ENCODE measurements at regions not wholly inside any gene's neighbourhood (a gene's known extent, or its start where the extent isn't known, plus 50 kb on each side); places are given as distances from the start of the nearest gene placed in this dataset.
"Not testable (repeated sequence)": the region's sequence is repeated elsewhere in the genome, so short reads cannot be mapped to it uniquely, and the experiment has no call there.

DNA sequence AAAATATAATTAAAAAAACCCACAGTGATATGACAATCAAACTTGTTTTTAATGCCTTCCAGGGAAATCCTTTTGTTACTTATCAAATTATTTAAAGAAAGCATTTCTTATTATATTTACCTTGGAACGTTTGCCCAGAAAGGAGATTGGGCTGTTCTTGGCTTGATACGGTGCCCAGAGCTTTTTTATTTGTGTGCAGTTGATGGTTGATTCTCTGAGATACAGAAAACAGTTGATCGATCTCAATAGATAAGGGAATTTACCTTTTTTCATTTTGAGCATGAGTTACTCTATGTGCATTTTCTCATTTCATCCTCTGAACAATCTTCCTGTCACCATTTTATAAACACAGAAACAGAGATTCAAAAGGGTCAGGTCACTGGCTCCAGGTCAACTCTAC lies 72.5 kb upstream of the NEDD9 start:
- WGBS, result 97% methylated on average over 3 of the region's 3 CpGs
- H2BK5ac ChIP-seq (ENCODE audit: low read depth, low read length, poor library complexity, severe bottlenecking), result no peak overlapping the region
- H3K79me1 ChIP-seq (replicated peaks; ENCODE audit: low read length, poor library complexity, severe bottlenecking), result no peaks in the 10 kb centered on the region
- H2BK120ac ChIP-seq (ENCODE audit: low read depth, low read length), result no peak overlapping the region
- no peak overlapping the region for H3K9ac ChIP-seq (ENCODE audit: low read length)
- no peak overlapping the region for H3K4ac ChIP-seq (ENCODE audit: low read depth in 1 of 2, low read length in 2 of 2)
- H2BK12ac ChIP-seq (ENCODE audit: low read length in 2 of 2), result no peak overlapping the region
- DNase-seq, result no peak
- no peak overlapping the region for H4K8ac ChIP-seq (ENCODE audit: low read length)
- no peaks in the 10 kb centered on the region for H3K9me3 ChIP-seq (ENCODE audit: control insufficient read depth, low read length)
- H3K4me1 ChIP-seq (ENCODE audit: control insufficient read depth, insufficient read depth, low read depth, low read length), result no peaks in the 10 kb centered on the region
- no peak overlapping the region for H2AK5ac ChIP-seq (ENCODE audit: low read length, severe bottlenecking)
- H3K4me2 ChIP-seq (ENCODE audit: low read length, poor library complexity, severe bottlenecking), result no peak overlapping the region
- H2BK15ac ChIP-seq (ENCODE audit: low read depth, poor library complexity, severe bottlenecking), result no peak overlapping the region
- H3K36me3 ChIP-seq (ENCODE audit: control insufficient read depth in 1 of 2, insufficient read depth in 2 of 2, low read depth in 1 of 2, low read length in 2 of 2), result peaks cover 0 to 1% of the 10 kb centered on the region in 2 experiments
- H3K27me3 ChIP-seq (ENCODE audit: control insufficient read depth in 1 of 2, insufficient read depth in 1 of 2, low read length in 2 of 2), result no peaks in the 10 kb centered on the region
- H4K91ac ChIP-seq (ENCODE audit: low read length), result no peak overlapping the region
- no peak overlapping the region for H3K4me3 ChIP-seq (ENCODE audit: insufficient read depth in 1 of 2, low read depth in 1 of 2, low read length in 2 of 2)
- H3K14ac ChIP-seq (ENCODE audit: low read length in 2 of 2), result no peak overlapping the region
- H3K18ac ChIP-seq (ENCODE audit: low read depth in 1 of 2, low read length in 2 of 2), result no peak overlapping the region
- H3K27ac ChIP-seq (ENCODE audit: low read length, poor library complexity, severe bottlenecking), result no peak overlapping the region
- H2AFZ ChIP-seq (ENCODE audit: low read depth, low read length), result no peak overlapping the region
- H3K23ac ChIP-seq (ENCODE audit: low read length in 2 of 2), result no peak overlapping the region

- H2BK15ac ChIP-seq (ENCODE audit: low read depth, poor library complexity, severe bottlenecking); H3K27ac ChIP-seq (ENCODE audit: low read length, poor library complexity, severe bottlenecking); H4K91ac ChIP-seq (ENCODE audit: low read length); H3K36me3 ChIP-seq (ENCODE audit: control insufficient read depth in 1 of 2, insufficient read depth in 2 of 2, low read depth in 1 of 2, low read length in 2 of 2); H2BK12ac ChIP-seq (ENCODE audit: low read length in 2 of 2); H2BK120ac ChIP-seq (ENCODE audit: low read depth, low read length); H3K79me1 ChIP-seq (replicated peaks; ENCODE audit: low read length, poor library complexity, severe bottlenecking); H2AK5ac ChIP-seq (ENCODE audit: low read length, severe bottlenecking); H4K8ac ChIP-seq (ENCODE audit: low read length); H3K4me3 ChIP-seq (ENCODE audit: insufficient read depth in 1 of 2, low read depth in 1 of 2, low read length in 2 of 2); DNase-seq; H2AFZ ChIP-seq (ENCODE audit: low read depth, low read length); H3K14ac ChIP-seq (ENCODE audit: low read length in 2 of 2); H3K27me3 ChIP-seq (ENCODE audit: control insufficient read depth in 1 of 2, insufficient read depth in 1 of 2, low read length in 2 of 2); H2BK5ac ChIP-seq (ENCODE audit: low read depth, low read length, poor library complexity, severe bottlenecking); H3K23ac ChIP-seq (ENCODE audit: low read length in 2 of 2); H3K4ac ChIP-seq (ENCODE audit: low read depth in 1 of 2, low read length in 2 of 2); H3K4me2 ChIP-seq (ENCODE audit: low read length, poor library complexity, severe bottlenecking); H3K9ac ChIP-seq (ENCODE audit: low read length); H3K18ac ChIP-seq (ENCODE audit: low read depth in 1 of 2, low read length in 2 of 2): not testable (repeated sequence)
- H3K4me1 ChIP-seq (ENCODE audit: control insufficient read depth, insufficient read depth, low read depth, low read length), result peaks cover 12% of the 10 kb centered on the region
- peaks cover 11% of the 10 kb centered on the region for H3K9me3 ChIP-seq (ENCODE audit: control insufficient read depth, low read length)
- 52% methylated on average over 3 of the region's 5 CpGs for WGBS
Measured at GRCh38 chr6:11299876-11300428, 67.5 kb upstream of the NEDD9 start.

DNA sequence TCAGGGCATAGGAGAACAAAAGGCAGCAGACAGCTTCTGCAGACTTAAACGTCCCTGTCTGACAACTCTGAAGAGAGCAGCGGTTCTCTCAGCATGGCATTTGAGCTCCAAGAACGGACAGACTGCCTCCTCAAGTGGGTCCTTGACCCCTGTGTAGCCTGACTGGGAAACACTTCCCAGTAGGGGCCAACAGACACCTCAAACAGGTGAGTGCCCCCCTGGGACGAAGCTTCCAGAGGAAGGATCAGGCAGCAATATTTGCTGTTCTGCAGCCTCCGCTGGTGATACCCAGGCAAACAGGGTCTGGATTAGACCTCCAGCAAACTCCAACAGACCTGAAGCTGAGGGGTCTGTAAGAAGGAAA lies 66.9 kb upstream of the NEDD9 start:
- DNase-seq, result not testable (repeated sequence)

DNA sequence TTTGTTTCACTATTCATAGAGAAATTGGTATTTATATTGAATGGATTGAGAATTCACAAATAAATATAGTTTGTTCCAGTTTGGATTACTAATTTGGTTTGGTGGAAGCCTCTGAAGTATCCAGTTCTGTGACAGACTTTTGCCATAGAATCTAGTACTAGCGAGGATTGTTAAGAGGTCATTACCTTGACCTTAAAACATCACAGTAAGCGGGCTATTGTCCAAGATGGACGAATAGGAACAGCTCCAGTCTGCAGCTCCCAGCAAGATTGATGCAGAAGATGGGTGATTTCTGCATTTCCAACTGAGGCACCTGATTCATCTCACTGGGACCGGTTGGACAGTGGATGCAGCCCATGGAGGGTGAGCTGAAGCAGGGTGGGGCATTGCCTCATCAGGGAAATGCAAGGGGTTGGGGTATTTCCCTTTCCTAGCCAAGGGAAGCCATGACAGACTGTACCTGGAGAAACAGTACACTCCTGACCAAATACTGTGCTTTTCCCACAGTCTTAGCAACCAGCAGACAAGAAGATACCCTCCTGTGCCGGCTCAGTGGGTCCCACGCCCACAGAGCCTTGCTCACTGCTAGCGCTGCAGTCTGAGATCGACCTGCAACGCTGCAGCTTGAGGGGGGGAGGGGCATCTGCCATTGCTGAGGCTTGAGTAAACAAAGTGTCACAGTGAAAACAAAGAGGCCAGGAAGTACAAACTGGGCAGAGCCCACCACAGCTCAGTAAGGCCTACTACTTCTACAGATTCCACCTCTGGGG lies 66.4 kb upstream of the NEDD9 start:
- no peak overlapping the region for H2BK120ac ChIP-seq (ENCODE audit: low read depth, low read length)
- H2BK5ac ChIP-seq (ENCODE audit: low read depth, low read length, poor library complexity, severe bottlenecking), result no peak overlapping the region
- H2AFZ ChIP-seq (ENCODE audit: low read depth, low read length), result no peak overlapping the region
- no peaks in the 10 kb centered on the region for H3K27me3 ChIP-seq (ENCODE audit: control insufficient read depth in 1 of 2, insufficient read depth in 1 of 2, low read length in 2 of 2)
- no peak overlapping the region for H4K8ac ChIP-seq (ENCODE audit: low read length)
- H3K4ac ChIP-seq (ENCODE audit: low read depth in 1 of 2, low read length in 2 of 2), result no peak overlapping the region
- no peak overlapping the region for H2BK15ac ChIP-seq (ENCODE audit: low read depth, poor library complexity, severe bottlenecking)
- peaks cover 12% of the 10 kb centered on the region for H3K4me1 ChIP-seq (ENCODE audit: control insufficient read depth, insufficient read depth, low read depth, low read length)
- no peak overlapping the region for H3K27ac ChIP-seq (ENCODE audit: low read length, poor library complexity, severe bottlenecking)
- DNase-seq, result no peak
- 55% methylated on average over 9 of the region's 9 CpGs for WGBS
- H3K23ac ChIP-seq (ENCODE audit: low read length in 2 of 2), result no peak overlapping the region
- no peak overlapping the region for H3K9ac ChIP-seq (ENCODE audit: low read length)
- H3K4me2 ChIP-seq (ENCODE audit: low read length, poor library complexity, severe bottlenecking), result no peak overlapping the region
- peak overlapping the region in 1 of 2 experiments; percentile 54 for H2BK12ac ChIP-seq (ENCODE audit: low read length in 2 of 2)
- H3K79me1 ChIP-seq (replicated peaks; ENCODE audit: low read length, poor library complexity, severe bottlenecking), result no peaks in the 10 kb centered on the region
- H3K14ac ChIP-seq (ENCODE audit: low read length in 2 of 2), result no peak overlapping the region
- no peak overlapping the region for H4K91ac ChIP-seq (ENCODE audit: low read length)
- H3K36me3 ChIP-seq (ENCODE audit: control insufficient read depth in 1 of 2, insufficient read depth in 2 of 2, low read depth in 1 of 2, low read length in 2 of 2), result no peaks in the 10 kb centered on the region
- H3K9me3 ChIP-seq (ENCODE audit: control insufficient read depth, low read length), result peaks cover 11% of the 10 kb centered on the region
- no peak overlapping the region for H3K18ac ChIP-seq (ENCODE audit: low read depth in 1 of 2, low read length in 2 of 2)
- H3K4me3 ChIP-seq (ENCODE audit: insufficient read depth in 1 of 2, low read depth in 1 of 2, low read length in 2 of 2), result no peak overlapping the region
- no peak overlapping the region for H2AK5ac ChIP-seq (ENCODE audit: low read length, severe bottlenecking)

More for the DNA sequence above, 66.9 kb upstream of the NEDD9 start:
- whole genome bisulfite sequencing, result 56% methylated on average over 5 of the region's 5 CpGs
- Histone ChIP-seq H3K4me1 (ENCODE audit: control insufficient read depth, insufficient read depth, low read depth, low read length) (peaks cover 12% of the 10 kb centered on the region), H3K18ac (ENCODE audit: low read depth in 1 of 2, low read length in 2 of 2) (peak overlapping the region in 1 of 2 experiments; percentile 24), H3K9me3 (ENCODE audit: control insufficient read depth, low read length) (peaks cover 11% of the 10 kb centered on the region), H2BK12ac (ENCODE audit: low read length in 2 of 2) (peak overlapping the region in 1 of 2 experiments; percentile 42)
- H3K27me3 ChIP-seq (ENCODE audit: control insufficient read depth in 1 of 2, insufficient read depth in 1 of 2, low read length in 2 of 2); H3K23ac ChIP-seq (ENCODE audit: low read length in 2 of 2); H2AK5ac ChIP-seq (ENCODE audit: low read length, severe bottlenecking); H2AFZ ChIP-seq (ENCODE audit: low read depth, low read length); H3K4me3 ChIP-seq (ENCODE audit: insufficient read depth in 1 of 2, low read depth in 1 of 2, low read length in 2 of 2); H3K79me1 ChIP-seq (replicated peaks; ENCODE audit: low read length, poor library complexity, severe bottlenecking); H4K8ac ChIP-seq (ENCODE audit: low read length); H3K14ac ChIP-seq (ENCODE audit: low read length in 2 of 2); H4K91ac ChIP-seq (ENCODE audit: low read length); H3K27ac ChIP-seq (ENCODE audit: low read length, poor library complexity, severe bottlenecking); H2BK5ac ChIP-seq (ENCODE audit: low read depth, low read length, poor library complexity, severe bottlenecking); H3K4ac ChIP-seq (ENCODE audit: low read depth in 1 of 2, low read length in 2 of 2); H2BK15ac ChIP-seq (ENCODE audit: low read depth, poor library complexity, severe bottlenecking); H2BK120ac ChIP-seq (ENCODE audit: low read depth, low read length); H3K36me3 ChIP-seq (ENCODE audit: control insufficient read depth in 1 of 2, insufficient read depth in 2 of 2, low read depth in 1 of 2, low read length in 2 of 2); H3K4me2 ChIP-seq (ENCODE audit: low read length, poor library complexity, severe bottlenecking); H3K9ac ChIP-seq (ENCODE audit: low read length): not testable (repeated sequence)
